ENCODE measurements at regions not wholly inside any gene's neighbourhood (a gene's known extent, or its start where the extent isn't known, plus 50 kb on each side); places are given as distances from the start of the nearest gene placed in this dataset.
A peak's percentile ranks its signal among the peaks of the same experiment; 100 is the strongest.
"Not testable (repeated sequence)": the region's sequence is repeated elsewhere in the genome, so short reads cannot be mapped to it uniquely, and the experiment has no call there.

- no peak for DNase-seq (ENCODE audit: low read depth, low spot score)
These were observed 156.7 kb upstream of the TENT5A start for GRCh38 chr6:81909162-81909561.

- DNase-seq (ENCODE audit: low read depth, low spot score), result no peak
These were observed 154.3 kb upstream of the TENT5A start for GRCh38 chr6:81906709-81907204.

- no peak for DNase-seq (ENCODE audit: low read depth, low spot score)
These were observed 153.6 kb upstream of the TENT5A start for GRCh38 chr6:81906041-81906440.

- peak; percentile 31 for DNase-seq (ENCODE audit: low read depth, low spot score)
These were observed 149.1 kb upstream of the TENT5A start for GRCh38 chr6:81901551-81901966.

- DNase-seq (ENCODE audit: low read depth, low spot score), result no peak
These were observed 148.1 kb upstream of the TENT5A start for GRCh38 chr6:81900616-81901015.

- no peak for DNase-seq (ENCODE audit: low read depth, low spot score)
These were observed 145.3 kb upstream of the TENT5A start for GRCh38 chr6:81897793-81898192.

GRCh38 chr6:81896525-81897503 is 144.3 kb upstream of the TENT5A start:
- peak; percentile 32 for DNase-seq (ENCODE audit: low read depth, low spot score)

GRCh38 chr6:81895511-81896185 is 143.2 kb upstream of the TENT5A start:
- DNase-seq (ENCODE audit: low read depth, low spot score), result peak; percentile 94

- DNase-seq (ENCODE audit: low read depth, low spot score), result peak; percentile 58
These were observed 142.3 kb upstream of the TENT5A start for GRCh38 chr6:81894788-81895271.

- DNase-seq (ENCODE audit: low read depth, low spot score), result no peak
These were observed 141.8 kb upstream of the TENT5A start for GRCh38 chr6:81894306-81894705.

- no peak for DNase-seq (ENCODE audit: low read depth, low spot score)
These were observed 140.4 kb upstream of the TENT5A start for GRCh38 chr6:81892891-81893290.

- DNase-seq (ENCODE audit: low read depth, low spot score), result no peak
These were observed 139.4 kb upstream of the TENT5A start for GRCh38 chr6:81891874-81892273.

- DNase-seq (ENCODE audit: low read depth, low spot score), result peak; percentile 95
These were observed 138.4 kb upstream of the TENT5A start for GRCh38 chr6:81890846-81891245.

- no peak for DNase-seq (ENCODE audit: low read depth, low spot score)
These were observed 137.0 kb upstream of the TENT5A start for GRCh38 chr6:81889377-81890053.

GRCh38 chr6:81886909-81887308 is 134.4 kb upstream of the TENT5A start:
- not testable (repeated sequence) for DNase-seq (ENCODE audit: low read depth, low spot score)

GRCh38 chr6:81886157-81886556 is 133.7 kb upstream of the TENT5A start:
- no peak for DNase-seq (ENCODE audit: low read depth, low spot score)

- no peak for DNase-seq (ENCODE audit: low read depth, low spot score)
These were observed 129.2 kb upstream of the TENT5A start for GRCh38 chr6:81881660-81882059.

- DNase-seq (ENCODE audit: low read depth, low spot score), result no peak
These were observed 126.0 kb upstream of the TENT5A start for GRCh38 chr6:81878479-81878878.

GRCh38 chr6:81876971-81877370 is 124.5 kb upstream of the TENT5A start:
- DNase-seq (ENCODE audit: low read depth, low spot score), result no peak

- peak; percentile 92 for DNase-seq (ENCODE audit: low read depth, low spot score)
These were observed 123.4 kb upstream of the TENT5A start for GRCh38 chr6:81875782-81876293.

- DNase-seq (ENCODE audit: low read depth, low spot score), result peak; percentile 52
These were observed 117.4 kb upstream of the TENT5A start for GRCh38 chr6:81869749-81870508.
